ENCODE measurements at regions not wholly inside any gene's neighbourhood (a gene's known extent, or its start where the extent isn't known, plus 50 kb on each side); places are given as distances from the start of the nearest gene placed in this dataset.
"Not testable (repeated sequence)": the region's sequence is repeated elsewhere in the genome, so short reads cannot be mapped to it uniquely, and the experiment has no call there.

- no peak for TF ChIP-seq CTCF (IDR thresholded peaks at IDR 0.05; ENCODE audit: insufficient read depth, missing control alignments)
Observed at GRCh38 chr3:84717894-84718293, 240.9 kb upstream of the CADM2 start.

GRCh38 chr3:84724877-84725276, 233.9 kb upstream of the CADM2 start:
- no peak for TF ChIP-seq CTCF (IDR thresholded peaks at IDR 0.05; ENCODE audit: insufficient read depth, missing control alignments)
- DNase-seq (ENCODE audit: insufficient read length, low spot score) (no peak), FAIRE-seq (no peak)

More at GRCh38 chr3:84717894-84718293, 240.9 kb upstream of the CADM2 start:
- DNase-seq (ENCODE audit: insufficient read length, low spot score), result no peak
- no peak for FAIRE-seq

- DNase-seq (ENCODE audit: insufficient read length, low spot score) (no peak), FAIRE-seq (no peak)
- no peak for TF ChIP-seq CTCF (IDR thresholded peaks at IDR 0.05; ENCODE audit: insufficient read depth, missing control alignments)
Observed at GRCh38 chr3:84727616-84728015, 231.2 kb upstream of the CADM2 start.

GRCh38 chr3:84734731-84735130, 224.1 kb upstream of the CADM2 start:
- not testable (repeated sequence) for DNase-seq (ENCODE audit: insufficient read length, low spot score); FAIRE-seq

GRCh38 chr3:84738086-84738485, 220.7 kb upstream of the CADM2 start:
- no peak for TF ChIP-seq CTCF (IDR thresholded peaks at IDR 0.05; ENCODE audit: insufficient read depth, missing control alignments)
- no peak for DNase-seq (ENCODE audit: insufficient read length, low spot score)
- FAIRE-seq, result no peak

- DNase-seq (ENCODE audit: insufficient read length, low spot score) (no peak), FAIRE-seq (no peak)
- no peak for TF ChIP-seq CTCF (IDR thresholded peaks at IDR 0.05; ENCODE audit: insufficient read depth, missing control alignments)
Observed at GRCh38 chr3:84742915-84743425, 215.8 kb upstream of the CADM2 start.

GRCh38 chr3:84744130-84744529, 214.7 kb upstream of the CADM2 start:
- no peak for TF ChIP-seq CTCF (IDR thresholded peaks at IDR 0.05; ENCODE audit: insufficient read depth, missing control alignments)
- FAIRE-seq (no peak), DNase-seq (ENCODE audit: insufficient read length, low spot score) (no peak)

- FAIRE-seq (no peak), DNase-seq (ENCODE audit: insufficient read length, low spot score) (no peak)
- TF ChIP-seq CTCF (IDR thresholded peaks at IDR 0.05; ENCODE audit: insufficient read depth, missing control alignments), result no peak
Observed at GRCh38 chr3:84755860-84756259, 202.9 kb upstream of the CADM2 start.
